ENCODE measurements at regions not wholly inside any gene's neighbourhood (a gene's known extent, or its start where the extent isn't known, plus 50 kb on each side); places are given as distances from the start of the nearest gene placed in this dataset.

DNA sequence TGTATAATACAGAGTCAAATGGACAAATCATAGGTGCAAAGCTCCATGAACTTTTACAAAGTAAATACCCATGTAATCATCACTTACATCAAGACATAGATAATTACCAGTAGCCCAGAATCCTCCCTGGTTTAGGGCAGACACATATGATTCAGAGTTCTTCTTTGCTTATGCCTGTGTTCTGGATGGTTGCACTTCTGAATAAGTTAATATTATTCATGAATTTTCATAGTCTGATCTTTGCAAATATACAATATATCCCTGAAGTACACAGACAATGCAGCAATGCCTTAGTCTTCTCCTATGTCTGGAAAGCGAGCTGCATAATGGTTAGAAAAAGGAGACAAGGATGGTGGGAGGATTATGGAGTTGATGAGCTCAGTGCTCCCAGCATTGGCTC lies 122.4 kb upstream of the PLXNA2 start:
- Histone ChIP-seq H3K4me3 (ENCODE audit: low read depth, low read length) (no peak overlapping the region), H3K27me3 (ENCODE audit: control insufficient read depth, insufficient read depth, low read length) (no peaks in the 10 kb centered on the region), H3K36me3 (ENCODE audit: control insufficient read depth, insufficient read depth, low read length) (no peaks in the 10 kb centered on the region)
- no peak for DNase-seq (ENCODE audit: low read depth)
- TF ChIP-seq, protein P1, sequence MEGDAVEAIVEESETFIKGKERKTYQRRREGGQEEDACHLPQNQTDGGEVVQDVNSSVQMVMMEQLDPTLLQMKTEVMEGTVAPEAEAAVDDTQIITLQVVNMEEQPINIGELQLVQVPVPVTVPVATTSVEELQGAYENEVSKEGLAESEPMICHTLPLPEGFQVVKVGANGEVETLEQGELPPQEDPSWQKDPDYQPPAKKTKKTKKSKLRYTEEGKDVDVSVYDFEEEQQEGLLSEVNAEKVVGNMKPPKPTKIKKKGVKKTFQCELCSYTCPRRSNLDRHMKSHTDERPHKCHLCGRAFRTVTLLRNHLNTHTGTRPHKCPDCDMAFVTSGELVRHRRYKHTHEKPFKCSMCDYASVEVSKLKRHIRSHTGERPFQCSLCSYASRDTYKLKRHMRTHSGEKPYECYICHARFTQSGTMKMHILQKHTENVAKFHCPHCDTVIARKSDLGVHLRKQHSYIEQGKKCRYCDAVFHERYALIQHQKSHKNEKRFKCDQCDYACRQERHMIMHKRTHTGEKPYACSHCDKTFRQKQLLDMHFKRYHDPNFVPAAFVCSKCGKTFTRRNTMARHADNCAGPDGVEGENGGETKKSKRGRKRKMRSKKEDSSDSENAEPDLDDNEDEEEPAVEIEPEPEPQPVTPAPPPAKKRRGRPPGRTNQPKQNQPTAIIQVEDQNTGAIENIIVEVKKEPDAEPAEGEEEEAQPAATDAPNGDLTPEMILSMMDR (IDR thresholded peaks at IDR 0.05; ENCODE audit: insufficient read depth, low read length, poor library complexity, severe bottlenecking) = no peak

DNA sequence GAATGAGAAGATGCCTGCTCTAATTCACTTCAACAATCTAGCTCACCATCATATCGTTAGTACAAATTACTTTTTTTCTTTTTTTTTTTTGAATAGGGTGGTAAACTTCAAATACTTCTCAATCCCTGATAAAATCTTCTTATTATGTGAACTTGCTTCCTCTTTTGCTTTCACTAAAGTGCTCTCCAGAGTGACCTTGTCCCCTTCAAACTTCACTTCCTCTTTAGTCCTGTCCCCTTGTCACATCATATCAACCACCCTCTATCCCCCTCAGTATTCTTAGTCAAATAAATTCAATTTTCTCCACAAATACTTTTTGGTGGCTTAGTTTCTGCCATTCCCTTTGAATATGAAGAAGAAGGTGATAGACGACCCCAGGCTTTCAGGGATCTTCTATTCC lies 124.9 kb upstream of the PLXNA2 start:
- Histone ChIP-seq H3K27me3 (ENCODE audit: control insufficient read depth, insufficient read depth, low read length) (no peaks in the 10 kb centered on the region), H3K4me3 (ENCODE audit: low read depth, low read length) (no peak overlapping the region), H3K36me3 (ENCODE audit: control insufficient read depth, insufficient read depth, low read length) (no peaks in the 10 kb centered on the region)
- TF ChIP-seq, protein P1 (IDR thresholded peaks at IDR 0.05; ENCODE audit: insufficient read depth, low read length, poor library complexity, severe bottlenecking) = no peak
- DNase-seq (ENCODE audit: low read depth) = no peak

DNA sequence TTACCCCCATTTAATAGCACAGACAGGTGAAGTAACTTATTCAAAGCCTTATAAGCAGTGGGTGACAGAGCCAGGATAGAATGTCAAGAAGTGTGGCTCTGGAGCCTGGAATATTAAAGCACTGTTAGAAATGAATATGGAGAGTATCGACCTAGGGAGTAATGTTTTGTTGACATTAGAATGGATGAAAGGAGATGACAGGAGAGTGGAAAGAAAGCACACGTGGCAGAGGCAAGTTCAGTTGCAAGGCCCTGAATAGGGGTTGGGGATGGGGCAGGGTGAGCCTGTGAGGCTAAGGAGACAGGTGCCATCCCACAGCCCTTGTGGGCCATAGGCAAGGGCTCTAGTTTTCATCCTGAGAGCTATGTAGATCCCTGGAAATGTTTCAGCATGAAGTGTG lies 125.5 kb upstream of the PLXNA2 start:
- no peak overlapping the region for H3K4me3 ChIP-seq (ENCODE audit: low read depth, low read length)
- TF ChIP-seq, protein P1 (IDR thresholded peaks at IDR 0.05; ENCODE audit: insufficient read depth, low read length, poor library complexity, severe bottlenecking) = no peak
- no peaks in the 10 kb centered on the region for H3K36me3 ChIP-seq (ENCODE audit: control insufficient read depth, insufficient read depth, low read length)
- no peak for DNase-seq (ENCODE audit: low read depth)
- no peaks in the 10 kb centered on the region for H3K27me3 ChIP-seq (ENCODE audit: control insufficient read depth, insufficient read depth, low read length)

DNA sequence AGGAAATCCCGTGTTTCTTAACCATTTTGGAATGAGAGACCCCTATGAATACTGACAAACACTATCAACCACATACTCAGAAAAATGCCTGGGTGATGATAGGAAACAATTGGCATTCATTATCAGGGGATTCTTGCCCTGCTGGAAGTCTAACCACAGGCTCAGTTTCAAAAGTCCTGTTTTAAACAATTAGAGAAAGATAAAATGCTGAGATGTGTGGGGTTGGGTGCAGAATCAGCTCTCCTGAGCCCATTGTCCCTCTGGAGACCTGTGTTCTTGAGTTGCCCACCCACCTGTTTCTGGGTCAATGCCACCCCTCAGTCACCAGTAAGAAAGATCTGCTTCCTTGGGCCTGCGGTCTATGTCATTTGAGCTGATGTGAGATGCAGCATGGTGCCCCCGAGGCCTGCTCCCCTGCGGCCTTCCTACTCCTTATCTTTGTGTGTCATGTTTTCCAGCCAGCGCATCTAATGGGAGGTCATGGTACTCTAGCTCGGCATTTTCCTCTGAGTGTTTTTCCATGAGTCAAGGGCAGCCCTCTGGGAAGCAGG lies 130.3 kb upstream of the PLXNA2 start:
- TF ChIP-seq, protein P1 (IDR thresholded peaks at IDR 0.05; ENCODE audit: insufficient read depth, low read length, poor library complexity, severe bottlenecking) = no peak
- Histone ChIP-seq H3K4me3 (ENCODE audit: low read depth, low read length) (no peak overlapping the region), H3K27me3 (ENCODE audit: control insufficient read depth, insufficient read depth, low read length) (no peaks in the 10 kb centered on the region), H3K36me3 (ENCODE audit: control insufficient read depth, insufficient read depth, low read length) (no peaks in the 10 kb centered on the region)
- DNase-seq (ENCODE audit: low read depth) = no peak

DNA sequence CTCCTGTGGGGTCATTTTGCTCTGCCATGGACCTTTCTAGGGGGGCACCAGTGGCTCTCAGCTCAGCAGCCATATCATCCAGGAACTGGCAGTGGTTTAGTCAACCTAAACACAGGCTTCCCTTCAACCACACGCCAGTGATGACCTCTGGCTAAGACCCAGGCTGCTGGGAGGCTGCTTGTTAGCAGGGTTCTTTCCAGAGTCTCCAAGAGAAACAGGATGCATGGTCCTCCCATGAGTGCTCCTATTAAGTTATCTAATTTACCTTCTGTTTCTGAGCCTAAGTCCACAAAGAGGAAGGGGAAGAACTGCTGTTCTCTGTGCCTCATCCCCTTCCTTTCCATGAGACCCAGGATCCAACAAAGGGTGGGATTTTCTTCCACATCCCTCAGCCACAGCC lies 137.3 kb upstream of the PLXNA2 start:
- H3K36me3 ChIP-seq (ENCODE audit: control insufficient read depth, insufficient read depth, low read length) = no peaks in the 10 kb centered on the region
- TF ChIP-seq, protein P1 (IDR thresholded peaks at IDR 0.05; ENCODE audit: insufficient read depth, low read length, poor library complexity, severe bottlenecking) = no peak
- no peak overlapping the region for H3K4me3 ChIP-seq (ENCODE audit: low read depth, low read length)
- DNase-seq (ENCODE audit: low read depth) = no peak
- no peaks in the 10 kb centered on the region for H3K27me3 ChIP-seq (ENCODE audit: control insufficient read depth, insufficient read depth, low read length)
